GM12891 (cell line): ENCODE measurements at regions not wholly inside any gene's neighbourhood (a gene's known extent, or its start where the extent isn't known, plus 50 kb on each side); places are given as distances from the start of the nearest gene placed in this dataset.

Experiments
- POLR2A ChIP-seq: IDR thresholded peaks from 2 replicates; pipeline ENCODE4 v1.6.1; 2011; ENCODE audit warnings: low read depth, low read length, control low read depth
- POLR2AphosphoS5 ChIP-seq: IDR thresholded peaks from 2 replicates; pipeline ENCODE4 v1.6.1; 2011; ENCODE audit warnings: low read depth, low read length, control low read depth
- SPI1 ChIP-seq: IDR thresholded peaks from 2 replicates; pipeline ENCODE4 v1.6.1; 2011; ENCODE audit warnings: low read depth, low read length, control low read depth

GRCh38 chr13:80454245-80454644, 113.3 kb upstream of the SPRY2 start:
- TF ChIP-seq POLR2A (no peak), POLR2AphosphoS5 (no peak), SPI1 (peak; percentile 88)
